Parathyroid adenoma (tissue), 2 donors: ENCODE measurements at regions not wholly inside any gene's neighbourhood (a gene's known extent, or its start where the extent isn't known, plus 50 kb on each side); places are given as distances from the start of the nearest gene placed in this dataset.

Source experiments
- H2AFZ ChIP-seq: fragments of 300-600 bp; sonication (generic); one replicate; pipeline ENCODE4 v1.7.0; 2017; ENCODE audit warnings: antibody characterized with exemption, mild to moderate bottlenecking
- H3K27ac ChIP-seq: fragments of 300-600 bp; sonication (generic); one replicate; pipeline ENCODE4 v1.7.0; 2017
- H3K27me3 ChIP-seq: fragments of 300-600 bp; sonication (generic); one replicate; pipeline ENCODE4 v1.7.0; 2017; ENCODE audit warnings: low read length; ENCODE audit not compliant: control insufficient read depth, insufficient read depth
- H3K36me3 ChIP-seq: fragments of 300-600 bp; sonication (generic); one replicate; pipeline ENCODE4 v1.7.0; 2017; ENCODE audit warnings: low read length; ENCODE audit not compliant: control insufficient read depth, insufficient read depth
- H3K4me1 ChIP-seq: fragments of 300-600 bp; sonication (generic); one replicate; pipeline ENCODE4 v1.7.0; 2017; ENCODE audit warnings: control low read depth
- H3K4me2 ChIP-seq: fragments of 300-600 bp; sonication (generic); one replicate; pipeline ENCODE4 v1.7.0; 2017; ENCODE audit warnings: low read length
- H3K4me3 ChIP-seq: fragments of 300-600 bp; sonication (generic); one replicate; pipeline ENCODE4 v1.7.0; 2017; ENCODE audit warnings: low read depth, low read length
- H3K79me2 ChIP-seq: fragments of 300-600 bp; sonication (generic); one replicate; pipeline ENCODE4 v1.7.0; 2017; ENCODE audit warnings: control low read depth
- H3K9ac ChIP-seq: fragments of 300-600 bp; sonication (generic); one replicate; pipeline ENCODE4 v1.7.0; 2017; ENCODE audit warnings: mild to moderate bottlenecking
- H3K9me3 ChIP-seq: fragments of 300-600 bp; sonication (generic); one replicate; pipeline ENCODE4 v1.7.0; 2017; ENCODE audit warnings: low read length; ENCODE audit not compliant: control insufficient read depth
- CTCF ChIP-seq: fragments of 300-600 bp; sonication (generic); IDR thresholded peaks from one replicate; pipeline ENCODE4 v1.7.0; 2017; ENCODE audit warnings: antibody characterized with exemption, mild to moderate bottlenecking
- donor health status: primary hyperparathyroidism.

- no peaks in the 10 kb centered on the region for H3K9me3 ChIP-seq
- TF ChIP-seq CTCF = no peak
- H3K4me1 ChIP-seq = no peaks in the 10 kb centered on the region
- no peaks in the 10 kb centered on the region for H3K27me3 ChIP-seq
- H3K27ac ChIP-seq = no peak overlapping the region
- H3K9ac ChIP-seq = no peak overlapping the region
- no peak overlapping the region for H3K4me3 ChIP-seq
- no peak overlapping the region for H2AFZ ChIP-seq
- H3K4me2 ChIP-seq = no peak overlapping the region
- no peaks in the 10 kb centered on the region for H3K36me3 ChIP-seq
- no peaks in the 10 kb centered on the region for H3K79me2 ChIP-seq
Measured at GRCh38 chr4:177761692-177762091, 319.5 kb upstream of the AGA start.

GRCh38 chr4:177769155-177769554 is 326.9 kb upstream of the AGA start:
- TF ChIP-seq CTCF = no peak
- H3K4me1 ChIP-seq = no peaks in the 10 kb centered on the region
- H3K9me3 ChIP-seq = no peaks in the 10 kb centered on the region
- H3K9ac ChIP-seq = no peak overlapping the region
- H3K27ac ChIP-seq = no peak overlapping the region
- no peak overlapping the region for H3K4me2 ChIP-seq
- H2AFZ ChIP-seq = no peak overlapping the region
- H3K79me2 ChIP-seq = no peaks in the 10 kb centered on the region
- H3K27me3 ChIP-seq = no peaks in the 10 kb centered on the region
- no peak overlapping the region for H3K4me3 ChIP-seq
- H3K36me3 ChIP-seq = no peaks in the 10 kb centered on the region

- TF ChIP-seq CTCF = no peak
- Histone ChIP-seq H3K36me3 (no peaks in the 10 kb centered on the region), H3K9ac (no peak overlapping the region)
Measured at GRCh38 chr4:177770776-177771175, 328.5 kb upstream of the AGA start.

GRCh38 chr4:177771645-177772044 is 329.4 kb upstream of the AGA start:
- Histone ChIP-seq H2AFZ (no peak overlapping the region), H3K27ac (no peak overlapping the region), H3K9ac (no peak overlapping the region), H3K36me3 (no peaks in the 10 kb centered on the region), H3K4me3 (no peak overlapping the region), H3K4me1 (no peaks in the 10 kb centered on the region), H3K79me2 (no peaks in the 10 kb centered on the region), H3K4me2 (no peak overlapping the region), H3K27me3 (no peaks in the 10 kb centered on the region), H3K9me3 (no peaks in the 10 kb centered on the region)
- TF ChIP-seq CTCF = no peak

More at GRCh38 chr4:177770776-177771175, 328.5 kb upstream of the AGA start:
- Histone ChIP-seq H3K27ac (no peak overlapping the region), H3K9me3 (no peaks in the 10 kb centered on the region), H3K4me3 (no peak overlapping the region), H2AFZ (no peak overlapping the region), H3K27me3 (no peaks in the 10 kb centered on the region), H3K79me2 (no peaks in the 10 kb centered on the region), H3K4me1 (no peaks in the 10 kb centered on the region), H3K4me2 (no peak overlapping the region)

GRCh38 chr4:177778623-177779022 is 336.4 kb upstream of the AGA start:
- no peak for TF ChIP-seq CTCF
- Histone ChIP-seq H2AFZ (no peak overlapping the region), H3K4me2 (no peak overlapping the region), H3K27me3 (no peaks in the 10 kb centered on the region), H3K9ac (no peak overlapping the region), H3K79me2 (no peaks in the 10 kb centered on the region), H3K4me3 (no peak overlapping the region), H3K36me3 (no peaks in the 10 kb centered on the region), H3K4me1 (no peaks in the 10 kb centered on the region), H3K27ac (no peak overlapping the region), H3K9me3 (no peaks in the 10 kb centered on the region)
